PC-3 (cell line): ENCODE measurements at regions not wholly inside any gene's neighbourhood (a gene's known extent, or its start where the extent isn't known, plus 50 kb on each side); places are given as distances from the start of the nearest gene placed in this dataset.

Experiments used
- ATAC-seq: fragments of 200-7000 bp; cut with Tn5 transposase; 2 replicates; pipeline ENCODE4 v1.9.1; 2020; ENCODE audit warnings: mild to moderate bottlenecking, moderate library complexity
- BruUV-seq: library from RNA; stranded (reverse); fragments of 400-500 nt; replicated peaks from 2 replicates; lab custom pipeline; 2021; lab: Mats Ljungman, UMichigan
- CTCF ChIA-PET: fragments of 300-600 bp; sonication (Branson Sonifier 250); formaldehyde crosslinking; loops from one replicate; lab custom pipeline; 2022; ENCODE audit warnings: antibody characterized with exemption; lab: Charles Lee
- POLR2A ChIA-PET: fragments of 300-600 bp; sonication (Branson Sonifier 250); formaldehyde crosslinking; loops from one replicate; lab custom pipeline; 2022; ENCODE audit warnings: antibody characterized with exemption; ENCODE audit not compliant: unreplicated experiment; lab: Charles Lee
- DNase-seq: peaks from one replicate; pipeline ENCODE4 v3.0.0-alpha.2; 2015
- H2AFZ ChIP-seq: fragments of 300-600 bp; sonication (generic); 2 replicates; pipeline ENCODE4 v1.6.0; 2016; ENCODE audit warnings: antibody characterized with exemption, low read length
- H3F3A ChIP-seq: fragments of 300-600 bp; sonication (generic); one replicate; pipeline ENCODE4 v1.6.0; 2017; ENCODE audit warnings: antibody characterized with exemption, low read length, control low read depth, mild to moderate bottlenecking; ENCODE audit not compliant: unreplicated experiment
- H3K27ac ChIP-seq: fragments of 300-600 bp; sonication (generic); 2 replicates; pipeline ENCODE4 v1.5.1; 2016; ENCODE audit warnings: mild to moderate bottlenecking, low read length
- H3K27me3 ChIP-seq: fragments of 300-600 bp; sonication (generic); 2 replicates; pipeline ENCODE4 v1.6.1; 2016; ENCODE audit warnings: low read length, mixed read lengths
- H3K36me3 ChIP-seq: fragments of 300-600 bp; sonication (generic); 2 replicates; pipeline ENCODE4 v1.6.1; 2016; ENCODE audit warnings: low read depth, mixed run types, low read length, mixed read lengths
- H3K4me1 ChIP-seq: fragments of 300-600 bp; sonication (generic); 2 replicates; pipeline ENCODE4 v1.5.1; 2016; ENCODE audit warnings: low read length; ENCODE audit not compliant: insufficient read depth
- H3K4me2 ChIP-seq: fragments of 300-600 bp; sonication (generic); 2 replicates; pipeline ENCODE4 v1.6.0; 2016; ENCODE audit warnings: low read length
- H3K4me3 ChIP-seq: fragments of 300-600 bp; sonication (generic); 2 replicates; pipeline ENCODE4 v1.5.1; 2016; ENCODE audit warnings: mild to moderate bottlenecking, low read length, mixed read lengths
- H3K79me2 ChIP-seq: fragments of 300-600 bp; sonication (generic); 2 replicates; pipeline ENCODE4 v1.6.1; 2017; ENCODE audit warnings: low read length, mixed read lengths
- H3K9ac ChIP-seq: fragments of 300-600 bp; sonication (generic); 2 replicates; pipeline ENCODE4 v1.6.0; 2016; ENCODE audit warnings: mild to moderate bottlenecking, low read length
- H3K9me2 ChIP-seq: fragments of 300-600 bp; sonication (generic); replicated peaks from 2 replicates; pipeline ENCODE4 v1.6.1; 2016; ENCODE audit warnings: mixed run types, low read length, mixed read lengths
- H3K9me3 ChIP-seq: fragments of 300-600 bp; sonication (generic); 2 replicates; pipeline ENCODE4 v1.6.1; 2016; ENCODE audit warnings: low read length, mixed read lengths
- H4K20me1 ChIP-seq: fragments of 300-600 bp; sonication (generic); 2 replicates; pipeline ENCODE4 v1.6.1; 2016; ENCODE audit warnings: low read length, mixed read lengths
- EZH2 ChIP-seq: fragments of 300-600 bp; sonication (generic); IDR thresholded peaks from one replicate; pipeline ENCODE4 v1.6.1; 2017; ENCODE audit warnings: antibody characterized with exemption, mild to moderate bottlenecking, low read length; ENCODE audit not compliant: unreplicated experiment
- EZH2phosphoT487 ChIP-seq: fragments of 300-600 bp; sonication (generic); IDR thresholded peaks from 2 replicates; pipeline ENCODE4 v1.6.1; 2018; ENCODE audit warnings: mild to moderate bottlenecking, antibody characterized with exemption, low read length, borderline replicate concordance
- intact Hi-C: fragments of 100-400 bp; cut with micrococcal nuclease; formaldehyde crosslinking; loops from 2 replicates; pipeline ENCODE4 v1.9.0; 2023
- TF ChIP-seq, protein P1 (sequence below): fragments of 300-600 bp; sonication (generic); conservative IDR thresholded peaks from 2 replicates; pipeline ENCODE4 v1.5.1; 2017; ENCODE audit warnings: antibody characterized with exemption, low read depth, mild to moderate bottlenecking, low read length

DNA sequence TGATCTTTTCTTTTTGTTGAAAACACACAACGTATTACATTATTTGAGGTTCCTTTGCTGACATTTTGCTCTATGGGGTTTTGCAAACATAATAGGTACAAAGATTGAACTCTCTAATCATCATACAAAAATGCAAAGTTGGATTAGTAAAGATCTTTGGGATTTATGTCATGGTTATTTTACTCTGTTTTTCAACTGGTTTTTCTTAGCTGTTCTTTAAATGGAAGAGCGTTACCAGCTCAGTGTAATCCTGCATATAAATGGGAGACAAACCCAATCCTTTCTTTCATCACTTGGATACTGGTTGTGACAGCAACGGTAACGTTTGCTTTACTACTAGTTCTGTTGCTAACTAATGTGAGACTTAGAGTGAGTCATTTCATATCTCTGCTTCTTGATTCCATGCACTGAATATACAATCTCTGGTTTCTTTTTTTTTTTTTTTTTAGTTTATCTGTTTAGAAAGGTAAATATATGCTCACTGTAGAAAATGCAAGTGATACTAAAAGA, 104.9 kb upstream of the NOVA1 start:
- no peak overlapping the region for H3K4me3 ChIP-seq
- POLR2A ChIA-PET = no interaction called here
- DNase-seq (peak; percentile 28), ATAC-seq (peak; percentile 66)
- no peak overlapping the region for H3K9ac ChIP-seq
- H3K4me1 ChIP-seq = no peaks in the 10 kb centered on the region
- H3K9me2 ChIP-seq = no peaks in the 10 kb centered on the region
- CTCF ChIA-PET = no interaction called here
- no peaks in the 10 kb centered on the region for H3K36me3 ChIP-seq
- no peaks in the 10 kb centered on the region for H3K27me3 ChIP-seq
- no peaks in the 10 kb centered on the region for H3K9me3 ChIP-seq
- H3F3A ChIP-seq = no peaks in the 10 kb centered on the region
- no peaks in the 10 kb centered on the region for H3K79me2 ChIP-seq
- H3K27ac ChIP-seq = no peak overlapping the region
- no TSS peak for BruUV-seq
- TF ChIP-seq EZH2phosphoT487 (no peak), EZH2 (no peak)
- TF ChIP-seq, protein P1, sequence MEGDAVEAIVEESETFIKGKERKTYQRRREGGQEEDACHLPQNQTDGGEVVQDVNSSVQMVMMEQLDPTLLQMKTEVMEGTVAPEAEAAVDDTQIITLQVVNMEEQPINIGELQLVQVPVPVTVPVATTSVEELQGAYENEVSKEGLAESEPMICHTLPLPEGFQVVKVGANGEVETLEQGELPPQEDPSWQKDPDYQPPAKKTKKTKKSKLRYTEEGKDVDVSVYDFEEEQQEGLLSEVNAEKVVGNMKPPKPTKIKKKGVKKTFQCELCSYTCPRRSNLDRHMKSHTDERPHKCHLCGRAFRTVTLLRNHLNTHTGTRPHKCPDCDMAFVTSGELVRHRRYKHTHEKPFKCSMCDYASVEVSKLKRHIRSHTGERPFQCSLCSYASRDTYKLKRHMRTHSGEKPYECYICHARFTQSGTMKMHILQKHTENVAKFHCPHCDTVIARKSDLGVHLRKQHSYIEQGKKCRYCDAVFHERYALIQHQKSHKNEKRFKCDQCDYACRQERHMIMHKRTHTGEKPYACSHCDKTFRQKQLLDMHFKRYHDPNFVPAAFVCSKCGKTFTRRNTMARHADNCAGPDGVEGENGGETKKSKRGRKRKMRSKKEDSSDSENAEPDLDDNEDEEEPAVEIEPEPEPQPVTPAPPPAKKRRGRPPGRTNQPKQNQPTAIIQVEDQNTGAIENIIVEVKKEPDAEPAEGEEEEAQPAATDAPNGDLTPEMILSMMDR = no peak
- no peak overlapping the region for H2AFZ ChIP-seq
- no peaks in the 10 kb centered on the region for H4K20me1 ChIP-seq
- H3K4me2 ChIP-seq = no peak overlapping the region
- intact Hi-C loops = no loop called here

DNA sequence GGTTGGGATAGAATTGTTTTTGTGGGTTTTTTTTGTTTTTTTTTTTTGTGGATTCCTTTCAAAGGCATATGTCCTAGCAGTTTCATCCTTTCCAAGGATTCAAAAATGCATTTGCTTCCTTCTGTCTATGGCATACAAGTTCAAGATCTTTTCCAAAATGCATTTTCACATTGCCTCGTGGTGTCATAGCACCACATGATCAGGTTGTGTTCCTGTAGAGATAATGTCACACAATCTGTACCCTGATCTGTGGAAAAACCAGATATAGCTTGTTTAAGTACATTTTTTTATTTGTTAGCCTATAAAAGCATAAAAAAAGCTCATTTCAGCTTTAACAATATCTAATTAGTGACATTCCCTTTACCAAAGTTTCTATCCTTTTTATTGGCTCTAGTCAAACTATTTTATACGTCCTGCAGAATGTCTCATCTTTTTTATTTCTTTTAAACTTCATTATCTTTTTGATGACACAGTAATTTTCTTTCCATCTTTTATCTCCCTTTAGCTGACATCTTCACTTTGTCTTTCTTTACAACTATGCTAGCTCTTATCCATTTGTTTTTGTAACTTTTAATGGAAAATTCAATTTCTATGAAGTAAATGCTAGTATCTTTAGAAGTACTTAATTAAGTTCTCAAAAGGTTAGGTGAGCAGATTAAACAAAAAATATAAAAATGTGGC, 106.0 kb upstream of the NOVA1 start:
- Histone ChIP-seq H4K20me1 (no peaks in the 10 kb centered on the region), H3K4me2 (no peak overlapping the region), H3K27me3 (no peaks in the 10 kb centered on the region), H3K9me3 (no peaks in the 10 kb centered on the region), H3K4me1 (peaks cover 6% of the 10 kb centered on the region), H3K79me2 (no peaks in the 10 kb centered on the region), H3K9me2 (no peaks in the 10 kb centered on the region), H3K4me3 (no peak overlapping the region), H3K36me3 (no peaks in the 10 kb centered on the region), H2AFZ (no peak overlapping the region), H3K9ac (no peak overlapping the region), H3K27ac (no peak overlapping the region), H3F3A (no peaks in the 10 kb centered on the region)
- no peak for ATAC-seq
- no TSS peak for BruUV-seq
- intact Hi-C loops = no loop called here
- TF ChIP-seq, protein P1 = no peak
- TF ChIP-seq EZH2phosphoT487 (no peak), EZH2 (no peak)
- DNase-seq = no peak
- CTCF ChIA-PET = no interaction called here
- POLR2A ChIA-PET = no interaction called here

GRCh38 chr14:26707234-26707633, 109.4 kb upstream of the NOVA1 start:
- TF ChIP-seq, protein P1 = no peak
- TF ChIP-seq EZH2phosphoT487 = no peak
- no peak for TF ChIP-seq EZH2
- no peak overlapping the region for H3K9ac ChIP-seq
- no peaks in the 10 kb centered on the region for H3K79me2 ChIP-seq
- no peak overlapping the region for H3K4me3 ChIP-seq
- no peaks in the 10 kb centered on the region for H3K9me3 ChIP-seq
- H3F3A ChIP-seq = no peaks in the 10 kb centered on the region
- no peaks in the 10 kb centered on the region for H3K27me3 ChIP-seq
- H2AFZ ChIP-seq = no peak overlapping the region
- H3K4me1 ChIP-seq = peaks cover 13% of the 10 kb centered on the region
- no peaks in the 10 kb centered on the region for H3K36me3 ChIP-seq
- intact Hi-C loops = no loop called here
- ATAC-seq (no peak), DNase-seq (no peak)
- no peak overlapping the region for H3K27ac ChIP-seq
- POLR2A ChIA-PET = no interaction called here
- CTCF ChIA-PET = no interaction called here
- no peaks in the 10 kb centered on the region for H4K20me1 ChIP-seq
- no peaks in the 10 kb centered on the region for H3K9me2 ChIP-seq
- BruUV-seq = no TSS peak
- no peak overlapping the region for H3K4me2 ChIP-seq
